GM18870 (cell line): ENCODE measurements at regions not wholly inside any gene's neighbourhood (a gene's known extent, or its start where the extent isn't known, plus 50 kb on each side); places are given as distances from the start of the nearest gene placed in this dataset.

Source experiments
- ATAC-seq: cut with Tn5 transposase; IDR thresholded peaks from one replicate; pipeline ENCODE4 v1.9.1; 2021; ENCODE audit warnings: moderate library complexity; ENCODE audit not compliant: unreplicated experiment

- ATAC-seq, result no peak
These were observed 105.8 kb upstream of the MYCN start for GRCh38 chr2:15834381-15835031.

- ATAC-seq, result no peak
These were observed 104.2 kb upstream of the MYCN start for GRCh38 chr2:15835991-15836688.

GRCh38 chr2:15836689-15837610, 103.4 kb upstream of the MYCN start:
- ATAC-seq, result no peak

- no peak for ATAC-seq
These were observed 101.8 kb upstream of the MYCN start for GRCh38 chr2:15838481-15839090.

GRCh38 chr2:15839426-15840124, 100.8 kb upstream of the MYCN start:
- ATAC-seq, result no peak

GRCh38 chr2:15840148-15840547, 100.2 kb upstream of the MYCN start:
- ATAC-seq, result no peak

DNA sequence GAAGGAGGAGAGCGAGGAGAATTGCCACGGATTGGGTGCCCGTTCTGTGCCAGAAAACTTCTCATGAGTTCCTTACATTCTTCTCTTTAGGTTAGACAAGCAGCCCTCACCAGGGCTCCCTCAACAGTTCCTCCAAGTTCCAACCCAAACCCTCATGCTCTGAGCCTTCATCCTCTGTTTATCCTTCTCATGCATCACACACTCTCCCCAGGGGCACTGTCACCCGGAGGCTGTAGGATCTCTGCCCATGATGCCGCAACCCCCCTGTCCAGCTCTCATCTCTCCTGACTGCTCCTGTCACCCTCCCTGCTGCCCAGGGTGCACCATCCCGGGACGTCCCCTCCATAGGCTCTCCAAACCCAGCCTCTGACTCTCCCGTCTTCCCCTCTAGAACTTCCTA, 99.4 kb upstream of the MYCN start:
- no peak for ATAC-seq

DNA sequence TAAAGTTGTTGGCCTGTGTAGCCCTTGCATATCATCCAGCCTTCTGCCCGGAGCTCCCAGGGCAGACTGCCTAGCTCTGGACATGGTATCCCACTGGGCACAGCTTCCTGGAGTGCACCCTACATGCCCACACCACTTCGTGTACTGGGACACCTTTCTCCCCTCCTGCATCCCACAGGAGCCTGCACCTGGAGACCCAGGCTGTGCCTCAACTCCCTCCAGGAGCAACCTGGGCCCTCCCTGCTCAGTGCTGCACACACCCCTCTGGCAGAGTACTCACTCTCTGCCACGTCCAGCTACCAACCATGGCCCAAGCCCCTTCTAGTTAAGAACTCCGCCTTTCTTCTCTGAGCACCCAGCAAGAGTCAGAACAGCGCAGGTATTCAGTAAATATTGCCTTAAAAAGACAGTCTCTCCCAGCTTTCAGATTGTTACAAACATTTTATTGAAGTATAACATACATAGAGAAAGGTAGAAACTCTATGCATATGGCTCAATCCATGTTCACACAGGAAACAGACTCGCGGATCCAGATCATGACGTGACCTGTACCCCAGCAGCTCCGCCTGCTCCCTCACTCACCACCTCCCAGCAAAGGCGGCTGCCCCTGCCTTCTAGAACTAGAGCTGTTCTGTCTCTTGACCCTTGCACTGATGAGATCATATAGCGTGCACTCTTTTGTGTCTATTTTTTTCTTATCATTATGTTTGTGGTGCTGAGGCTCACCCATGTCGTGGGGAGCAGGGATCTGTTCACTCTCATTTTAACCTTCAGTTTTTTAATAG, 98.4 kb upstream of the MYCN start:
- ATAC-seq, result no peak

DNA sequence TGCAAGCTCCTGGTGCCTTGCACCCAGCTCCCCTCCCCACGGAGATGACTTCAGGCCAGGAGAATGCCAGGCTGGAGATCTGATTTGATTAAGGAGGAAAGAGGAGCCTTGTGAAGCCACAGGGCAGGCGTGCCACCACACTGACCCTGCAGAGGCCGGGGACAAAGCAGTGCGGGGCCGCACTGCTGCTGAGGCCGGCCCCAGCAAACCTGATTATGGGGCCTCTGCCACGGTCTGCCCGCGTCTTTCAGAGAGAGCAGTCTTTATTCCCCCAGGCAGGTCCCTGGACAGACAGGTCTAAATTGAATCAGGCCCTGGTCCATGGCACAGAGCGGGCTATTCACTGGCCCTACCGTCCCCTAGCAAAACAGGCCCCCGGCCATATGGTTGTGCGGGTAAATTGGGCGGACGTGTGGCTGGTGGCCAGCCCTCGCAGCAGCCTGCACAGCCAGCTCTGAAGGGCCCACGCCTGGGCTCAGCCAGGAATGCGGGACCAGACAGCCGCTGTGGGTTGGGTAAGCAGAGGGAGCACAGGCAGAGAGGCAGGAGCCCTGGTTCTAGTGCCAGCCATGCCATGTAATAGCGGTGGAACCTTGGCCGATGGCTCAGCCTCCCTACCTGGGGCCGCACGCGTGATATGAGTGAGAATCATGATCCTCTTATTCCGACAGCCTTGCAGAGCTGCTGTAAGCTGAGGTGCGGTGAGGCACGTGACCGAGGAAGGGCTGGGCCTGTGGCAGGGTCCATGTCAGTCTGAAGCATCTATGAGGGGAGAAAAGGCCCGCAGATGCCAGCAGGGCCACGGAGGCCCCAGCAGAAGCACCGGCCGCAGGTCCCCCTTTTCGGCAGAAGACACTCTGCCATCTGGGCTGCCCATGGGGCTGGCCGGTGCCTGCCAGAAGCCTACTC, 97.3 kb upstream of the MYCN start:
- ATAC-seq, result no peak

- no peak for ATAC-seq
These were observed 96.0 kb upstream of the MYCN start for GRCh38 chr2:15844211-15844801.

DNA sequence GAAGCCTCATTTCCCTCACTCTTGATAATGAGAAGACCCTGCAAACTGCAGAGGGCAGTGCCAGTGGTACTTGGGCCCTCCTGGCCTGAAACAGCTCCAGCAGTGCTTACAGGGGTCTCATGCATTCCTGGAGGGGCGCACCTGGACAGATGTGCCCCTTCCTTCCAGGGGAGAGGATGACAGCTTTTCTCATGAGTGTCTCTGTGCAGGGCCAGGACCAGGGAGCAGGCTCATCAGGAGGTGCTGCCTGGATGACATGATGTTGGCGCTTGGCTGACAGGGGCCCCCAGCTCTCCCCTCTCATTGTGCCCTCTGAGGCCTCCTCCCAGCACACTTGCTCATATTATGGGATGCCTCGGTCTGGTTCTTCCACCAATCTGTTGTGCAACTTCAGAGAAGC, 95.1 kb upstream of the MYCN start:
- ATAC-seq, result no peak

- ATAC-seq, result no peak
These were observed 94.5 kb upstream of the MYCN start for GRCh38 chr2:15845737-15846405.

DNA sequence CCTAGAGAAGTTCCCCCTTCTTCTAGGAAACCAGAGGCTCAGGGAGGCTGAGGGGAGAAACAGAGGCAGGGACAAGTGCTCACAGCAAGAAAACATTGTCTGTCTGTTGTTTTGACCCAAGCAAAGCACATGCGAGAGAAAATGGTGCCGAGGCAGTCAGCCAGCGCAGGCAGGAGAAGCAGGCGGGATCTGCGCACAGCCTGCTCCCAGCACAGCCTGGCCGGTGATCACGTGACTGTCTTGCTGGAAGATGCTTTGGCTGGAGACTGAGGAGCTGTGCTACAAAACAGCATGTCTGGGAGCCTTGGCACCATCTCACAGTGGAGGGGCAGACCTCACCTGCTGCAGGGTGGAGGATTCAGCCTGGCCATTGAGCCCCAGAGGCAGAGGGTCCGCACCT, 93.7 kb upstream of the MYCN start:
- no peak for ATAC-seq

GRCh38 chr2:15850534-15850933, 89.8 kb upstream of the MYCN start:
- no peak for ATAC-seq

DNA sequence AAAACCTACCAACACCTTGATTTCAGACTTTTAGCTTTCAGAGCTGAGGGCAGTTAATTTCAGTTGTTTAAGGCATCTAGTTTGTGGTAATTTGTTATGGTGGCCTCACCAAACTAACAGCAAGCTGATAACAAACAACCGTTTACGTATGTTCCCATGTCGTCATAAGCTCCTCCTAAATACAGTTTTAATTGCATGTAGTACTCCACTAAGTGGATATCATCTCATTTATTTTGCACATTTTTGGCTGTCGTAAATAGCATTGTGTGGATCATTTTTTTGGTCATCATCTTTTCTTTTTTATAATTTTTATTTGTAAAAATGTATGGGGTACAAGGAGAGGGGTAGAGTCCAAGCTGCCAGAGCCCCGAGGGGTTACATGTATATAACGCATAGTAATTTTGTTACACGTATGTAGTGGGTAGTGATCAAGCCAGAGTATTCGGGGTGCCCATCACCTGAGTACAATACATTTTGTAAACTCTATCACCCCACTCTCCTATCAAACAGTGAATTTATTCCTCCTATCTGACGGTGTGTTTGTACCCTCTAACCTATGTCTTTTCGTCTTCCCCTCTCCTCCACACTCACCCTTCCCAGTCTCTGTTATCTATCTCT, 89.2 kb upstream of the MYCN start:
- ATAC-seq, result no peak

- no peak for ATAC-seq
These were observed 87.5 kb upstream of the MYCN start for GRCh38 chr2:15852811-15853210.

- no peak for ATAC-seq
These were observed 86.4 kb upstream of the MYCN start for GRCh38 chr2:15853903-15854302.
